ELF-1 (cell line): ENCODE measurements at regions not wholly inside any gene's neighbourhood (a gene's known extent, or its start where the extent isn't known, plus 50 kb on each side); places are given as distances from the start of the nearest gene placed in this dataset.
"Not testable (repeated sequence)": the region's sequence is repeated elsewhere in the genome, so short reads cannot be mapped to it uniquely, and the experiment has no call there.

Experiments used
- DNase-seq: peaks from one replicate; pipeline ENCODE4 v3.0.0-alpha.2; 2016; ENCODE audit warnings: low read depth, low spot score

DNA sequence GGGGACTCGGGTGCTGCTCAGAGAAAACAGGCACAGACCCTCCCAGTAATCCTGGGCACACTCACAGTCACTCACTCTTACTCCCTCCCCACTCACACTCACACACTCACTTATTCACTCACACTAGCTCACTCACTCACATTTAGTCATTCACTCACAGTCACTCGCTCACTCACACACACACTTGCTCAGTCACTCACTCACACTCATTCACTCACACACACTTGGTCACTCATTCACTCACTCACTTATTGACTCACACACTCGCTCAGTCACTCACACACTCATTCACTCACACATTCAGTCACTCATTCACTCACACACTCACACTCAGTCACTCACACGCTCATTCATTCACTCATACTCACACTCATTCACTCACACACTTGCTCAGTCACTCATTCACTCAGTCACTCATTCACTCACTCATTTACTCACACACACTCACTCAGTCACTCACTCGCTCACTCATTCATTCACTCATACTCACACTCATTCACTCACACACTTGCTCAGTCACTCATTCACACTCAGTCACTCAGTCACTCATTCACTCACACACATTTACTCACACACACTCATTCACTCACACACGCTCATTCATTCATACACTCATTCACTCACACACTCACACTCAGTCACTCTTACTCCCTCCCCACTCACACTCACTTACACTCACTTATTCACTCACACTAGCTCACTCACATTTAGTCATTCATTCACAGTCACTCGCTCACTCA, 164.2 kb upstream of the C1orf174 start:
- no peak for DNase-seq

DNA sequence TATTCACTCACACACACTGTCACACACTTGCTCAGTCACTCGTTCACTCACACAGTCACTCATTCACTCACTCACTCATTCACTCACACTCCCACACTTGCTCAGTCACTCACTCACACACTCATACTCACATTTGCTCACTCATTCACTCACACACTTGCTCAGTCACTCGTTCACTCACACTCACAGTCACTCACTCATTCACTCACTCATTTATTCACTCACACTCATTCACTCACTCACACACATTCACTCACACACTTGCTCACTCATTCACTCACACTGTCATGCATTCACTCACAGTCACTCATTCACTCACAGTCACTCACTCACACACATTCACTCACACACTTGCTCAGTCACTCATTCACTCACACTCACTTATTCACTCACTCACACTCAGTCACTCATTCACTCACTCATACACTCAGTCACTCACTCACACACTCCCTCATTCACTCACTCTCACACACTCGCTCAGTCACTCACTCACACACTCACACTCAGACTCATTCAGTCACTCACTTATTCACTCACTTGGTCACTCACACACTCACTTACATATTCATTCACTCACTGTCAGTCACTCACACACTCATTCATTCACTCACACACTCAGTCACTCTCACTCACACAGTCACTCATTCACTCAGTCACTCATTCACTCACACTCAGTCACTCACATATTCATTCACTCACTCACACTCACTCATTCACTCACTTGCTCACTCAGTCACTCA, 167.0 kb upstream of the C1orf174 start:
- DNase-seq: no peak

DNA sequence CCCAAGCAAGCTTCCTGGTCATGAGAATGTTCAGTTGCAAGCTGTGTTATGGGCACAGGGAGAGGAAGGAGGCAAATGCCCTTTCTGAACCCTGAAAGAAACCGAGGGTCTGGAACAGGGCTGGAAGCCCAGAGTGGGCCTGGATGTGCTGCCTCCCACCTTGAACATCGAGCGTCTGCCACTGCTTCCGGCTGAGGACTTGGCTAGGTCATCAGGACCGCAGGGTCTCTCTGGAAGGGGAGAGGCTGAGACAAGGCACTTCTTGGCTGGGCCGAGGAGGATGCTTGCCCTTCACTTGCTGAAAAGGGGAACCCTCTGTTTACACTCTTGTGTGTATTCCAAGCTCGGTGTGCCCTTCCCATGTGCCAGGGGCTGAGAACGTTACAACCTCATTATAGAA, 168.0 kb upstream of the C1orf174 start:
- no peak for DNase-seq

DNA sequence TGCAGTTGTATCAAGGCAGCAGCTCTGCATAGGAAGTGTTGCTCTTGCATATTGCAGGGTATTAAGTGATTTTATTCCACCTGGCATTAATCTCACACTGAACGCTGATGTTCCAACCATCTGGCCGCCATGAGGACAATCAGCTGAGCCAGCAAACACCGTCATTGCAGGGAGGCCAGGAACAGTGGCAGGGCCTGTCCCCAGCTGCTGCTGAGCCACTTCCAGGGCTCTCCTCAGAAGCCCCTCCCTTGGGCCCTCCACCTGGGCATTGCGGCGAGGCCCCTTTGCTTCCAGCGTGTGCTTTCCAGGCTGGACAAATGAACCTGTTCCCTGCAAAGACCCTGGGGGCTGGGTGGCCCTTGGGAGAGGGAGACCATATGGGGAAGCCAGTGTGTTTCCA, 171.6 kb upstream of the C1orf174 start:
- DNase-seq: no peak

DNA sequence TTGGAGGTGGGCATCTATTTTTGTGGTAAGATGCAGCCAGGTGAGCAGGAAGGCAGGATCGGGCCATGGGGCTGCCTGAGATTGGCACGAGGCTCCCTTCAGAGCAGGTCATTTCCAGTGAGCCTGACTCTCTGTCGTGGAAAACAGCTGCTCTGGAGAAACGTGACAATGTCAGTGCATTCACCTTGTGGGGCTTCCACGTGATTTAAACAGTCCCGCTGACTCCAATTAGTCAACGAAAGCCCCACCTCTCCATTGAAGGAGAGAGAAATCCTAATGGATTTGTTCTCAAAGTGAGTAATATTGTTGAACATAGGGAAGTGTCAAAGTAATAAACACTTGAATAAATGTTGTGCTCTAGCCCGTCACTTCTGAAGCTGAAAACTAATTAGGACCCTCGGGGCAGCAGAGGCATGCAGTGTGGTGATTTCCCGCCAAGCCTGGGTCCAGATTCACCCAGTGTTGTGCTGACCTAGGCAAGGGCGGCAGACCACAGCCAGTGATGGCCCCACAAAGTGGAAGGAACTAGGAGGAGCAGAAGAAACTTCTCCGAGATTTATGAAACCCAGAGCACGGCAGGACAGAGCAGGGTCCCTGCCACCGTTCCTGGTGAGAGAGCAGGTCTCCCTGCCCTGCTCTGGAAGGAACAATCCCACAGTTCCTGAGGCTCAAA, 172.5 kb upstream of the C1orf174 start:
- no peak for DNase-seq

DNA sequence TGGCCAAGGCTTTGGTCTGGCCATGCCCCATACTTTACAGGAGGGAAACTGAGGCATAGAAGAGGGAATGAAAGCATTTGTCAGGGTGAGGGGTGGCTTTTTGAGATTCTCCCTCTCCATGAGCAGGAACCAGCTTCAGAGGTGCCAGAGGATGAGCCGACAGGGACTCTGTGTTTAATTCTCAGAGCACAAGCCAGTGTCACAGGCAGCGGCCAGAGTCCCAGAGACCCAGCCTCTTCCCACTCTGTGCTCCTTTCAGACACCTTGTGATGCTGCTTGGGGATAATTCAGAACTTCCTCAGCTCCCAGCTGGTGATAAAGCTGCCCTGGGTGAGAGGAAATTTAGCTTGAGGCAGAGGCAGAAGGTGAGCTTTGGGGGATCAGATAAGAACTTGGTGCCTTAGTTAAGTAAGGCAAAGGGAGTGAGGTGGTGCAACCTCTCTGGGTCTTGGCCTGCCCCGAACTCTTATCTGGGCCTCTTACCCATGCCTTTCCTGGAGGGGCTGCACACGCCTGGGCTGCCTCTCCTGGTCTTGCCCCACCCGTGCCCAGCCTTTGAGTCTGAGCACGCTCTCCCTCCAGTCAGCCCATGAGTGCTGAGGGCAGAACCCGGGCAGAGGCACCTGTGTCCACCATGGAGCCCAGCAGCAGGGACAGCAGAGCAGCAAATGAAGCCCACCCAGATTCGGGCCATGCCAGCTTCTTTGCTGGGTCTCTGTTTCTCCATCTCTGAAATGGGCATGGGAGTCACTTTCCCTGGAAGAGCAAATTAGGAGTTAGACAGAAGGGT, 175.6 kb upstream of the C1orf174 start:
- DNase-seq: no peak

DNA sequence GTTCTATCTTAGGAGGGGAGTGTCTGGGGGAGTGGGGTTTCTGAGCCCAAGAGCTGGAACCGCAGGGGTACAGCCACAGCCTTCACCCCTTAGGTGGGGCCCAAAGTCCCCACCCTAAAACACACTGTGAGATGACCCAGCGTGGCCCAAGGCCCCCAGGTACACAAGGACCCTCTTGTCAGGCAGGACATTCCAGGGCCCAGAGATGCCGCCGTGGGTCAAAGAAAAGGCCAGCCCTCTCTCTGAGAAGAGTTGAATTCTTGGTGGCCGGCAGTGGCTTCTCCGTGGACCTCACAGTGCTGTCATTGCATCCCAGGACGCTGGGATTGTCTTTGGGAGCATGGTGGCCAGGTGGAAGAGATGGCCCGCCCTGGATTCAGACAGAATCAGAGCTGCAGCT, 176.3 kb upstream of the C1orf174 start:
- DNase-seq: no peak

DNA sequence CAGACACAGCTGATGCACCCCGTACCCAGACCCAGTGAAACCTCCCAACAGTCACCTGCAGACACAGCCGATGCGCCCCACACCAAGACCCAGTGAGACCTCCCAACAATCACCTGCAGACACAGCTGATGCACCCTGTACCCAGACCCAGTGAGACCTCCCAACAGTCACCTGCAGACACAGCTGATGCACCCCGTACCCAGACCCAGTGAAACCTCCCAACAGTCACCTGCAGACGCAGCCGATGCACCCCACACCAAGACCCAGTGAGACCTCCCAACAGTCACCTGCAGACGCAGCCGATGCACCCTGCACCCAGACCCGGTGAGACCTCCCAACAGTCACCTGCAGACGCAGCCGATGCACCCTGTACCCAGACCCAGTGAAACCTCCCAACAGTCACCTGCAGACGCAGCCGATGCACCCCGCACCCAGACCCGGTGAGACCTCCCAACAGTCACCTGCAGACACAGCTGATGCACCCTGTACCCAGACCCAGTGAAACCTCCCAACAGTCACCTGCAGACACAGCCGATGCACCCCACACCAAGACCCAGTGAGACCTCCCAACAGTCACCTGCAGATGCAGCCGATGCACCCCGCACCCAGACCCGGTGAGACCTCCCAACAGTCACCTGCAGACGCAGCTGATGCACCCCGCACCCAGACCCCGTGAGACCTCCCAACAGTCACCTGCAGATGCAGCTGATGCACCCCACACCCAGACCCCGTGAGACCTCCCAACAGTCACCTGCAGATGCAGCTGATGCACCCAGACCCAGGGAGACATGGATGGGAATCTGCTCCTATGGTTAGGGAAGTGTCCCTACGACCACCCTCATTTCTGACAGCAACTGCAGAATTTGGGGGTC, 178.3 kb upstream of the C1orf174 start:
- DNase-seq: not testable (repeated sequence)

DNA sequence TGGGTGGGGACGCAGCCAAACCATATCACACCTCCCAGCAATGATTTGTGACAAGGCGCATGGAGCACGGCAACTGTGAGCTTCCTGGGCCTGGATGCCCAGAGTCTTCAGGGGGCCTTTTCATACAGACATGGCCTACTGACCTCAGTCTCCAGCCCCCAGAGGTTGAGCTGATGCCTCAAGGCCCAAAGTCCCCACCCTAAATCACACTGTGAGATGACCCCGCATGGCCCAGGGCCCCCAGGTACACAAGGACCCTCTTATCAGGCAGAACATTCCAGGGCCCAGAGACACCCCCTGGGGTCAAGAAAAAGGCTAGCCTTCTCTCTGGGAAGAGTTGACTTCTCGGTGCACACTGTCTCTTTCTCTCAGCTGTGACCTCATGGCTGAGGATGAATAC, 179.7 kb upstream of the C1orf174 start:
- no peak for DNase-seq

DNA sequence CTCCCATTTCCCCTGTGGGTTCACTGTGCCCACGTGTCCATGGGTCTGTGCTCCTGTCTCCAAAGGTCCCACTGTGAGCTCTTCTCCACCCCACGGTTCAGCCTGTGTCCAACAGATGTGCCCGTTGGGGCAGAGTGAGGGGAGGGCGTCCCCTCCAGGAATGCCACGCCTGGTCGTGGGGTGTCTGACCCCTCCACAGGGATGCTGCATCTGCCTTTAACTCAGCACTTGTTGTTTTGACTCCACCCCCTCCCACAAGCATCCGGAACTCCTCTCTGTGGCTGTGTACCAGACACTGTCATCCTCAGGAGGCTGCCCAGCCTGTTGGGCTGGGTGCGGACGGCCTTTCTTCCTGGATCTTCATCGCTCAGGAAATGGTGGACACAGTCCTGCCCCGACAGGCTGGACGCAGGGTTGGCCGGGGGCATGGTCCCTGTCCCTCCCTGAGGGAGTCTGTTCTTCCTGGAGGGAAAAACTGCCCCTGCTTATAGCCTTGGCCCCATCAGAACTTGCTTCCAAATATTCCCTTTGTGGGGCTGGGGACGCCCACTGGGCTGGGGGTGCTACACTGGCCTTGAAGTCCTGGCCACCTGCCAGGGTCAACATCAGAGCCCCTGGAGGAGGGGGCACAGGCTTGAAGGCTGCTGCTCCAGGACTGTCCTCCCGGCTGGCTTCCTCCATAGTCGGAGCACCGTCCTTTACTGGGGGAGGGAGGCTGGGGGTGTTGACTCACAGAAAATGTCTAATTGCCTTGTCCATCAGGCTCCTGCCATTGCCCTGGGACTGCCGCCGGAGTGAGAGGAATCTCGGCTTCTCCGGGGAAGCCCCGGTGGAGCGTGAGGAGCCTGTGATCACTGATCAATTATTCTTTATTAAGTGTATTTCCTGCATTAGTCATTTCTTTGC, 182.0 kb upstream of the C1orf174 start:
- no peak for DNase-seq

DNA sequence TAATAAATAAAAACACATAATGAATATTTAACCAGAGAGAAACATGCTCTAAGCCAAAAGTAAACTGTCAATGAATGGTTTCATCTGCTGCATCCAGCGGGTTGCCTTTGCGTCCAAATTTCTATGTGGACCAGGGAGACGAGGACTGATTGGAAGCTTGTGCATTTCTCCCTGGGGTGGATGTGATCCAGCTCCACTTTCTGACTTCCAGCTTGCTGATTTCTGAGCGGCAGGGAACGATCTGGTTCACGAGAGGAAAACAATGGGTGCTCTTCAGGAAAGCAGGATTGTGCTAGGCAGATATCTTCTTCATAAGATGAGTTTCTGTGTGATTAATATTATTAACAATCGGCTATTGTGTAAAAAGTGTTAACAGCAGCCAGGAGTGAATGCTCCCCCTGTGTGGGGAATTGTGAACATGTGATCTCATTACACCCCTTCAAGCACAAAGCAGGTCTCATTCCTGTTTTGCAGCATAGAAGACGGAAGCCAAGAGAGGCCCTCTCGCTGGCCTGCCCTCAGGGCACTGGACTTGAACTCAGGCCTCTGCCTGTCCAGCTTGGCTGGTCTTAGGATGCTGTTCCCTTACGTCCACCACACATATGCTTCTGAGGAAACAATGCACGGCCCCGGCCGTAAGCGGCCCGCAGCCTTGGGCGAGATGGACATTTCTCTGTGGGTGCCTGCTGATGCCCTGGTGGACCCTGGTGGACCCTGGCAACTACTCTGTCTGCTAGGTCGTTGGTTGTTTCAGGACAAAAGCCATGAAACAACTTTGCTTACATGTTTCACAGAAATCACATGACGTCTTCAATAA, 183.4 kb upstream of the C1orf174 start:
- DNase-seq: no peak

DNA sequence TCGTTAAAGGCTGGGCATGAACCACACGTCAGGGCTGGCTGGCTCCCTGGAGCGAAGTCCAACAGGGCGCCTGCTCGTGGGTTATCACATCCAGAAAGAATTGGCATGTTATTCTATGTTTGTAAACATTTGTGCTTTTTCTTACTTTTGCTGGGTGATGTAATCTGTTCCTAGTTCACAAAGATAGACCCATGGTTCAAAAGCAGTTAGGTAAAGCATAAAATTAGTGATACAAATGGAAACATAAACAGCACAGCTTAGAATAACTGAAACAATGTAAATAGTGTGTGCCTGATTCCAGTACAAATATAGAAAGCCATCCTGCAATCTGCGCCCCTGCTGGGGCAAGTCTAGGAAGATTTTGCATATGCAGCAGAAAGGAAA, 184.0 kb upstream of the C1orf174 start:
- DNase-seq: no peak

DNA sequence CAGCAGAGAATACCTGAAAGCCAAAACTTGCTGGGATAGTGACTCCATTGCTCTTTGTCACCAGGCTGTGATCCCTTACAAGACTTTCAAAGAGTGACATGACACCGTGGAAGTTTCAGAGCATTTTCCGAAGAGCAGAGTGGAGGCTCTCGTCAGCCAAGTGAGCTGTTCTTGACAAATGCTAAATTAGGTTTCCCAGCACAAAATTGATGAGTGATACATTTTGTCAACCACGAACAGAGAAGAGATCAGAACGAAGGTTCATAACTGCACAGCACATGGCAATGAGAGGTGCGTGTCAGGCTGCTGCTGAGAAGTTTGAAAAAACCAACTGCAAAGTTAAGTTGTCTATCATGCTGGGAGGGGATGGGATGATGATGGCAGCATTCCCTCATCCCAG, 184.4 kb upstream of the C1orf174 start:
- no peak for DNase-seq

DNA sequence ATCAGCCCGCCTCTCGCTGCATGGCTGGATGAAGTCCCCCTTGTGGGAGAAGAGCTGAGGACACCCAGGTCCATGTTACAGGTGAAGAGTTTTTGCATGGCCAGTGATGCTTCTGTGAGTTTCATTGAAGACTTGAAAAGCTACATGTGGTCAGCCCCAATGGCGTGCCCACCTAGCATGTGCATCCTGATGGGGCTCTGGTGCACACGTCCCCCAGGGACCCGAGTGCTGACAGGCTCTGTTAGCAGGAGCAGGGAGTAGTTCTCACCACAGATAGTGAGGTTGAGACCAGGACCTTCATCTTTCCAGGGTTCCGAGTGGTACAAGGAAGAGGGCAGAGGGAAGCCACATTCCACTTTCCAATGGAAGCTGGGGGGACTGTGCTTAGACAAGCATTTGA, 184.8 kb upstream of the C1orf174 start:
- DNase-seq: no peak

DNA sequence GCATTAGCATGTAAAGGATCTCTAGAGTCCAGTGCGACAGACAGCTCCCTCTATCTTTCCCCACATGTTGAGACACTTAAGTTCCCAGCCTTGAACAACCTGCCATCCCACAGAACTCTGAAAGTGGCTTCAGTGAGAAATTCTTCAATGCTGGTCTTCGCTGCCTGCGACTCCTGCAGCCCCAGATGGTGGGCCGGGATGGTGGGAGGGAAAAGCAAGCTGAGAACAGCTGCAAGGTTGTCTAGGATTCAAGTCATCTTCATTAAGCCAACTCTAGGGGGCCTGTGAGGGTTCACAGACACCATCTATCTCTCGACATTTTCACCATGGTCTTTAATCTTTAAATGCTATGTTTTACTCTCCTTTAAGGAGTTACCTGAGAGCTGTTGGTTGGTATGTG, 185.5 kb upstream of the C1orf174 start:
- no peak for DNase-seq

DNA sequence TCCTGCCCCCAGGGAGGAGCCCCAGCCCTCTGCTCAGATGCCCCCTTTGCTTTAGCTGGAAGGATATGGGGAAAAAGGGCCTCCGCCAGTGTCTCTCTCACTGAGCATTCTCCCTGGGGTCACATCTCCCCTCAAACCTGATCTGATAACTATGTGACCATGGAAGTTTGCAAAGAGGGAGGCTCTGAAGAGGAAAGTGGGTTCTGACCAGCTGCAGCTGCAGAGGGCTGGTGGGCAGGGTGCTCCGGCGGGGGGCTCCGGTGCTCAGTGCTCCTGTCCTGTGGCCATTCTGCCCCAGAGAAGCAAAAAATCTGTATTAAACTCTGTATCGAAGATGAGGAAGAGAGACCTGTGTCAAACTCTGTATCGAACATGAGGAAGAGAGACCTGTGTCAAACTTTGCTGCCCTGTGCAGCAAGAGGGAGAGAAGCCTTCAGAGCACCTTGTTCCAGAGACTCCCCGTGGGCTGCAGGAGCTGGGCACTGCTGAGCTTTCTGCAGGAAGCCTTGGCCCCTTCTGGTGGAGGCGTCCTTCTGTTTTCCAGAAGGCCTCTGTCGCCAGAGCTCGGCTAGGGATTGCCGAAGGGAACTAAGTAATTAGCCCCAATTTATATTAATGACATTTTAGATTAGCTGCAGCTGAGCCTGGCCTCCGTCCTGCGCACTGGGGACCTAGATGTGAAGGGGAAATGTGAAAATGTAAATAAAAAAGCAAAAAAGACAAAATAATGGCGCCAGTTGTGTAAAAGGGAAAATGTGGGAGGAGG, 186.2 kb upstream of the C1orf174 start:
- DNase-seq: no peak

DNA sequence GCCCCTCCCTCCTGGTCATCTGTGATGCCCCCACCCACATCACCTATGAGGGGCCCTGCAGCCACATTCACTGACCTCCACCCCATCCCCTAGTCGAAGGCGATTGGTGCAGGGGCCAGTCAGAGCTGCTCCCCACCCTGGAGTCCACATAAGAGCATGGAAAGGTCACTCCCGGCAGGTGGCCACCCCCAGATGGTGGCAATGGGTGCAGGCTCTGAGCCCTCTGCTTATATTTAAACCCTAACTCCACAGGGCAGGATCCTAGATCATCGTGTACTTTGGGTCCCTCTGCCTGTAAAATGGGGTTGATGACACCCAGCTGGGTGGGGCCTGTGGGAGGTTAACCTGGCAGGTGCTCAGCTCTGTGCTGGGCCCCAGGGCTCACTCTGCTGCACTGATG, 186.8 kb upstream of the C1orf174 start:
- no peak for DNase-seq
